HG03196 (cell line): ENCODE measurements at regions not wholly inside any gene's neighbourhood (a gene's known extent, or its start where the extent isn't known, plus 50 kb on each side); places are given as distances from the start of the nearest gene placed in this dataset.
"Not testable (repeated sequence)": the region's sequence is repeated elsewhere in the genome, so short reads cannot be mapped to it uniquely, and the experiment has no call there.

Experiments used
- ATAC-seq: cut with Tn5 transposase; IDR thresholded peaks from one replicate; pipeline ENCODE4 v1.9.1; 2021; ENCODE audit not compliant: unreplicated experiment

- ATAC-seq: no peak
Measured at GRCh38 chr3:164476631-164477030, 601.7 kb downstream of the SI start.

- ATAC-seq: no peak
Measured at GRCh38 chr3:164470471-164470870, 607.8 kb downstream of the SI start.

- ATAC-seq: no peak
Measured at GRCh38 chr3:164468055-164468454, 610.2 kb downstream of the SI start.

- ATAC-seq: no peak
Measured at GRCh38 chr3:164467007-164467406, 611.3 kb downstream of the SI start.

DNA sequence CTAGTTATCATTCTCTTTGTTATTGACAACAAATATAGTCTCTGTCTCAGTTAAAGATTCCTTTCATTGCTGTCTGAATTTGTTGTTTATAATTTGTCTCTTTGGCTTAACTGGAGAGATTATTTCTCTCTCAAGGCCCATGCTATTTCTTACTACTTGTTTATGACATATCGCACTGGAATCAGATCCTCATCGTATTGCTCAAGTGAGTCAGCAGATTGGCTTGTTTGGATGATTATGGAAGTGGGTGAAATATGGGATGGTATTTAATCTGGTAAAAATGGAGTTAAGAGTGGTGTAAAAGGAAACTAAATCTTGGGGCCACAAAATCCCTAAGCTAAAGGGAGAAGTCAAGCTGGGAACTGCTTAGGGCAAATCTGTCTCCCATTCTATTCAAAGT is 613.1 kb downstream of the SI start:
- no peak for ATAC-seq

- ATAC-seq: no peak
Measured at GRCh38 chr3:164460851-164461250, 617.4 kb downstream of the SI start.

- ATAC-seq: no peak
Measured at GRCh38 chr3:164459521-164460151, 618.7 kb downstream of the SI start.

DNA sequence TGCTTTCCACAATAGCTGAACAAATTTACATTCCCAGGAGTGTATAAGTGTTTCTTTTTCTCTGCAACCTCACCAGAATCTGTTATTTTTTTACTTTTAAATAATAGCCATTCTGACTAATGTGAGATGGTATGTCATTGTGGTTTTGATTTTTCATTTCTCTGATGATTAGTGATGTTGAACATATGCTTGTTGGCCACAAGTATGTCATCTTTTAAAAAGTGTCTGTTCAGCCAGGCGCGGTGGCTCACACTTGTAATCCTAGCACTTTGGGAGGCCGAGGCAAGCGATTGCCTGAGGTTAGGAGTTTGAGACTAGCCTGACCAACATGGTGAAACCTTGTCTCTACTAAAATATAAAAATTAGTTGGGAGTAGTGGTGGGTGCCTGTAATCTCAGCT is 619.3 kb downstream of the SI start:
- ATAC-seq: no peak

GRCh38 chr3:164453714-164454113 is 624.6 kb downstream of the SI start:
- ATAC-seq: no peak

- no peak for ATAC-seq
Measured at GRCh38 chr3:164452707-164453106, 625.6 kb downstream of the SI start.

- no peak for ATAC-seq
Measured at GRCh38 chr3:164451072-164451910, 627.0 kb downstream of the SI start.

DNA sequence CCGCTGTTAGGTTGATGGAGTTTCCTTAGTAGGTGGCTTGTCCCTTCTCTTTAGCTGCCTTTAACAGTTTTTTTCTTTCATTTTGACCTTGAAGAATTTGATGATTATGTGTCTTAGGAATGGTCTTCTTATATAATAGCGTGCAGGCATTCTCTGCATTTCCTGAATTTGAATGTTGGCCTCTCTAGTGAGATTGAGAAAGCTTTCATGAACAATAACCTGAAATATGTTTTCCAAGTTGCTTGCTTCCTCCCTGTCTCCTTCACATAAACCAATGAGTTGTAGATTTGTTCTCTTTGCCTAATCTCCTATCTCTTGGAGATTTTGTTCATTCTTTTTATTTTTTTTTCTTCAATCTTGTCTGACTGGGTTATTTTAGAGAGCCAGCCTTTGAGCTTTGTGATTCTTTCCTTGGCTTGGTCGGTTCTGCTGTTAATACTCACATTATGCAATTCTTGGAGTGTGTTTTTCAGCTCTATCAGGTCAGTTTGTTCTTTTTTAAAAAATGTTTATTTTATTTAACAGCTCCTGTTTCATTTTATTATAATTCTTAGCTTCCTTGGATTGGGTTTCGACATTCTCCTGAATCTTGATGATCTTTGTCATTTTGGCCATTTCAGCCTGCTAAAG is 627.9 kb downstream of the SI start:
- ATAC-seq: no peak

- ATAC-seq: no peak
Measured at GRCh38 chr3:164419220-164419619, 659.1 kb downstream of the SI start.

- ATAC-seq: no peak
Measured at GRCh38 chr3:164418414-164418813, 659.9 kb downstream of the SI start.

- no peak for ATAC-seq
Measured at GRCh38 chr3:164417955-164418354, 660.3 kb downstream of the SI start.

- no peak for ATAC-seq
Measured at GRCh38 chr3:164416491-164417222, 661.6 kb downstream of the SI start.

DNA sequence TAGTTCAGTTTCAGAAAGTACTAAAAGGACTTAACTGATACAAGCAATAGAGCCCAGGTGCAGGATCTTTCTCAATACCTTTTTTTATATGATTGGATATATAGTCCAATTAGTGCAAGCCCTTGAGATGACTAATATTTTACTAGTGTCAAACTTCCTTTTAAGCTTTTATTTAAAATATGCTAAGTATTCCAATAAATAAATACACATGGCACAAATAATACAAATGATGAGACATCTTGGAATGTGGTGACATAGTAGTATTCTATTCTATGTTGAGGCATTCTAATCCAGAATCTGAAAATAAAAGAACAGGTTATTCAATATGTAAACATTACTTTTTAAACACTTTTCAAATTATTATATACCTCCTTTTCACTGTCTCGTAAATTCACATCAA is 670.0 kb downstream of the SI start:
- no peak for ATAC-seq

GRCh38 chr3:164407111-164407510 is 671.2 kb downstream of the SI start:
- ATAC-seq: no peak

DNA sequence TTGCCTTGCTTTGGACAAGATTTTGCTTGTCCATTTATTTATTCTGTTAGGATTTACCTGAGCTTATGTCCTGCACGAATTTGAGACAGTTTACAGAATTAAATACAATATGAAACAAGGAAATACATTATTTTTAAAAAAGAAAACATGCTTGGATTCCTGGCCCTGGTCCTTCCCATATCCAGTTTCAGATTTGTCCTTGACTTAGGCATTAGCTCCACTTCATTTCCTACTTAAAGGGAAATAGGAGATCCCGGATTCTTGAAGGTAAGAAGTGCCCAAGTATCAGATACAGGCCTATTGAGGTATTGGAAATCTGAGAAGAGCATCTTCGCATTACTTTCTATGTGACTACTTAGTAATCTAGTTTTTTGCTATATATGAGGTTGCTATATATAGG is 672.0 kb downstream of the SI start:
- ATAC-seq: no peak

- no peak for ATAC-seq
Measured at GRCh38 chr3:164401923-164402322, 676.4 kb downstream of the SI start.

GRCh38 chr3:164401440-164401839 is 676.9 kb downstream of the SI start:
- ATAC-seq: not testable (repeated sequence)
